GM23338 (cell line): ENCODE measurements at regions not wholly inside any gene's neighbourhood (a gene's known extent, or its start where the extent isn't known, plus 50 kb on each side); places are given as distances from the start of the nearest gene placed in this dataset.

Source experiments
- ATAC-seq: fragments of 200-7000 bp; cut with Tn5 transposase; 3 replicates; pipeline ENCODE4 v1.9.1; 2020
- DNase-seq: peaks from one replicate; pipeline ENCODE4 v3.0.0-alpha.2; 2015; ENCODE audit warnings: low spot score
- H2AFZ ChIP-seq: fragments of 200-600 bp; sonication (generic); 2 replicates; pipeline ENCODE4 v1.8.0; 2016; ENCODE audit warnings: antibody characterized with exemption, mild to moderate bottlenecking, moderate library complexity
- H3F3A ChIP-seq: fragments of 200-600 bp; sonication (generic); replicated peaks from 2 replicates; pipeline ENCODE4 v1.8.0; 2017; ENCODE audit warnings: antibody characterized with exemption, mixed run types, low read depth
- H3K27ac ChIP-seq: fragments of 200-600 bp; sonication (generic); 2 replicates; pipeline ENCODE4 v1.6.1; 2016; ENCODE audit warnings: low read depth
- H3K27me3 ChIP-seq: fragments of 200-600 bp; sonication (generic); 2 replicates; pipeline ENCODE4 v1.8.0; 2016; ENCODE audit warnings: mild to moderate bottlenecking, mixed run types, moderate library complexity; ENCODE audit not compliant: insufficient read depth
- H3K36me3 ChIP-seq: fragments of 200-600 bp; sonication (generic); 2 replicates; pipeline ENCODE4 v1.8.0; 2016; ENCODE audit warnings: mild to moderate bottlenecking; ENCODE audit not compliant: insufficient read depth
- H3K4me1 ChIP-seq: fragments of 200-600 bp; sonication (generic); 2 replicates; pipeline ENCODE4 v1.8.0; 2016; ENCODE audit warnings: mild to moderate bottlenecking, moderate library complexity; ENCODE audit not compliant: insufficient read depth
- H3K4me2 ChIP-seq: fragments of 200-600 bp; sonication (generic); 2 replicates; pipeline ENCODE4 v1.7.1; 2017; ENCODE audit warnings: mixed run types
- H3K4me3 ChIP-seq: fragments of 200-600 bp; sonication (generic); 2 replicates; pipeline ENCODE4 v1.6.1; 2016; ENCODE audit warnings: mixed run types
- H3K79me2 ChIP-seq: fragments of 200-600 bp; sonication (generic); replicated peaks from 2 replicates; pipeline ENCODE4 v1.8.0; 2017; ENCODE audit warnings: mild to moderate bottlenecking; ENCODE audit not compliant: insufficient read depth
- H3K9me2 ChIP-seq: fragments of 200-600 bp; sonication (generic); 2 replicates; pipeline ENCODE4 v1.8.0; 2017; ENCODE audit not compliant: insufficient read depth
- H4K20me1 ChIP-seq: fragments of 200-600 bp; sonication (generic); replicated peaks from 2 replicates; pipeline ENCODE4 v1.8.0; 2017; ENCODE audit warnings: mild to moderate bottlenecking; ENCODE audit not compliant: insufficient read depth
- H3K27ac Mint-ChIP-seq: 2 replicates; pipeline ENCODE4 v1.8.0; 2020; ENCODE audit warnings: inconsistent platforms, mild to moderate bottlenecking, moderate library complexity, mixed read lengths
- H3K27me3 Mint-ChIP-seq: 3 replicates; pipeline ENCODE4 v1.8.0; 2022; ENCODE audit warnings: low read depth, mild to moderate bottlenecking, moderate library complexity, mixed read lengths, inconsistent platforms; ENCODE audit not compliant: insufficient read depth, poor library complexity
- H3K36me3 Mint-ChIP-seq: 3 replicates; pipeline ENCODE4 v1.8.0; 2021; ENCODE audit warnings: low read depth, mild to moderate bottlenecking, inconsistent platforms, moderate library complexity, mixed read lengths
- H3K4me1 Mint-ChIP-seq: 3 replicates; pipeline ENCODE4 v1.8.0; 2020; ENCODE audit warnings: mild to moderate bottlenecking, inconsistent platforms, mixed read lengths
- H3K4me3 Mint-ChIP-seq: 3 replicates; pipeline ENCODE4 v1.8.0; 2021; ENCODE audit warnings: moderate library complexity, mild to moderate bottlenecking, inconsistent platforms, mixed read lengths
- H3K9me3 Mint-ChIP-seq: 3 replicates; pipeline ENCODE4 v1.8.0; 2020; ENCODE audit warnings: moderate library complexity, mild to moderate bottlenecking, inconsistent platforms, mixed read lengths
- CREB1 ChIP-seq: fragments of 250-450 bp; sonication (Bioruptor Pico); IDR thresholded peaks from 2 replicates; pipeline ENCODE4 v1.5.0; 2020; ENCODE audit warnings: low read depth, mild to moderate bottlenecking, moderate library complexity
- EZH2 ChIP-seq: fragments of 200-600 bp; sonication (generic); IDR thresholded peaks from one replicate; pipeline ENCODE4 v1.8.0; 2017; ENCODE audit warnings: antibody characterized with exemption, mild to moderate bottlenecking, low read depth; ENCODE audit not compliant: unreplicated experiment
- EZH2phosphoT487 ChIP-seq: fragments of 200-600 bp; sonication (generic); IDR thresholded peaks from one replicate; pipeline ENCODE4 v1.8.1; 2018; ENCODE audit warnings: antibody characterized with exemption; ENCODE audit not compliant: unreplicated experiment
- JUNB ChIP-seq: IDR thresholded peaks from one replicate; pipeline ENCODE4 v1.6.1; 2016; ENCODE audit warnings: antibody characterized with exemption; ENCODE audit not compliant: unreplicated experiment
- NANOG ChIP-seq: IDR thresholded peaks from 2 replicates; pipeline ENCODE4 v1.6.1; 2016; ENCODE audit warnings: antibody characterized with exemption, borderline replicate concordance
- POLR2AphosphoS5 ChIP-seq: IDR thresholded peaks from 2 replicates; pipeline ENCODE4 v1.6.1; 2016; ENCODE audit warnings: antibody characterized with exemption, low read depth
- ZNF114 ChIP-seq: fragments of 250-450 bp; sonication (Bioruptor Pico); IDR thresholded peaks from 2 replicates; pipeline ENCODE4 v1.5.0; 2020; ENCODE audit warnings: mild to moderate bottlenecking, moderate library complexity
- ZNF331 ChIP-seq: fragments of 250-450 bp; sonication (Bioruptor Pico); IDR thresholded peaks from 2 replicates; pipeline ENCODE4 v1.5.0; 2020; ENCODE audit warnings: low read depth, mild to moderate bottlenecking, moderate library complexity
- TF ChIP-seq, protein P1 (sequence below): fragments of 250-450 bp; sonication (Bioruptor Pico); IDR thresholded peaks from 2 replicates; pipeline ENCODE4 v1.5.0; 2020; ENCODE audit warnings: mild to moderate bottlenecking, moderate library complexity
- TF ChIP-seq, protein P2 (sequence below), 2 experiments: fragments of 200-600 bp in 1 of 2; sonication (generic) in 1 of 2; conservative IDR thresholded peaks; 2 replicates each; pipeline versions ENCODE4 v1.5.1 to v1.6.1; 2016 to 2017; ENCODE audit warnings: antibody characterized with exemption in 2 of 2, low read depth in 2 of 2, mild to moderate bottlenecking in 2 of 2, moderate library complexity in 1 of 2

DNA sequence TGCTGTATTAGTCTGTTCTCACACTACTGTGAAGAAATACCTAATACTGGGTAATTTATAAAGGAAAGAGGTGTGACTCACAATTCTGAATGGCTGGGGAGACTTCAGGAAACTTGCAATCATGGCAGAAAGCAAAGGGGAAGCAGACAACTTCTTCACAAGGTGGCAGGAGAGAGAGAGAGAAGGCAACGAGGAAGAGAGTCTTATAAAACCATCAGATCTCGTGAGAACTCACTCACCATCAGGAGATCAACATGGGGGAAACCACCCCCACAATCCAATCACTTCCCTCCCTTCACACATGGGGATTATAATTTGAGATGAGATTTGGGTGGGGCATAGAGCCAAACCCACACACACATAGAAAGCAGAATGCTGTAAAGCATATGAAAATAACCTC is 896.2 kb downstream of the CDH11 start:
- Histone ChIP-seq H3K4me3 (no peak overlapping the region), H3K27ac (no peak overlapping the region), H3K36me3 (no peaks in the 10 kb centered on the region), H3K27me3 (no peaks in the 10 kb centered on the region), H2AFZ (no peak overlapping the region), H3K4me2 (no peak overlapping the region), H4K20me1 (no peaks in the 10 kb centered on the region), H3K4me1 (no peaks in the 10 kb centered on the region), H3K79me2 (no peaks in the 10 kb centered on the region), H3K9me2 (peaks cover 14% of the 10 kb centered on the region; the same call in 1 of the 2 replicates), H3F3A (no peaks in the 10 kb centered on the region)
- H3K4me1 Mint-ChIP-seq: no peaks in the 10 kb centered on the region
- DNase-seq: no peak
- H3K27me3 Mint-ChIP-seq: no peaks in the 10 kb centered on the region
- H3K36me3 Mint-ChIP-seq: no peaks in the 10 kb centered on the region
- H3K9me3 Mint-ChIP-seq: no peaks in the 10 kb centered on the region
- no peak for ATAC-seq
- no peak overlapping the region for H3K27ac Mint-ChIP-seq
- H3K4me3 Mint-ChIP-seq: no peak overlapping the region
- TF ChIP-seq, protein P1, sequence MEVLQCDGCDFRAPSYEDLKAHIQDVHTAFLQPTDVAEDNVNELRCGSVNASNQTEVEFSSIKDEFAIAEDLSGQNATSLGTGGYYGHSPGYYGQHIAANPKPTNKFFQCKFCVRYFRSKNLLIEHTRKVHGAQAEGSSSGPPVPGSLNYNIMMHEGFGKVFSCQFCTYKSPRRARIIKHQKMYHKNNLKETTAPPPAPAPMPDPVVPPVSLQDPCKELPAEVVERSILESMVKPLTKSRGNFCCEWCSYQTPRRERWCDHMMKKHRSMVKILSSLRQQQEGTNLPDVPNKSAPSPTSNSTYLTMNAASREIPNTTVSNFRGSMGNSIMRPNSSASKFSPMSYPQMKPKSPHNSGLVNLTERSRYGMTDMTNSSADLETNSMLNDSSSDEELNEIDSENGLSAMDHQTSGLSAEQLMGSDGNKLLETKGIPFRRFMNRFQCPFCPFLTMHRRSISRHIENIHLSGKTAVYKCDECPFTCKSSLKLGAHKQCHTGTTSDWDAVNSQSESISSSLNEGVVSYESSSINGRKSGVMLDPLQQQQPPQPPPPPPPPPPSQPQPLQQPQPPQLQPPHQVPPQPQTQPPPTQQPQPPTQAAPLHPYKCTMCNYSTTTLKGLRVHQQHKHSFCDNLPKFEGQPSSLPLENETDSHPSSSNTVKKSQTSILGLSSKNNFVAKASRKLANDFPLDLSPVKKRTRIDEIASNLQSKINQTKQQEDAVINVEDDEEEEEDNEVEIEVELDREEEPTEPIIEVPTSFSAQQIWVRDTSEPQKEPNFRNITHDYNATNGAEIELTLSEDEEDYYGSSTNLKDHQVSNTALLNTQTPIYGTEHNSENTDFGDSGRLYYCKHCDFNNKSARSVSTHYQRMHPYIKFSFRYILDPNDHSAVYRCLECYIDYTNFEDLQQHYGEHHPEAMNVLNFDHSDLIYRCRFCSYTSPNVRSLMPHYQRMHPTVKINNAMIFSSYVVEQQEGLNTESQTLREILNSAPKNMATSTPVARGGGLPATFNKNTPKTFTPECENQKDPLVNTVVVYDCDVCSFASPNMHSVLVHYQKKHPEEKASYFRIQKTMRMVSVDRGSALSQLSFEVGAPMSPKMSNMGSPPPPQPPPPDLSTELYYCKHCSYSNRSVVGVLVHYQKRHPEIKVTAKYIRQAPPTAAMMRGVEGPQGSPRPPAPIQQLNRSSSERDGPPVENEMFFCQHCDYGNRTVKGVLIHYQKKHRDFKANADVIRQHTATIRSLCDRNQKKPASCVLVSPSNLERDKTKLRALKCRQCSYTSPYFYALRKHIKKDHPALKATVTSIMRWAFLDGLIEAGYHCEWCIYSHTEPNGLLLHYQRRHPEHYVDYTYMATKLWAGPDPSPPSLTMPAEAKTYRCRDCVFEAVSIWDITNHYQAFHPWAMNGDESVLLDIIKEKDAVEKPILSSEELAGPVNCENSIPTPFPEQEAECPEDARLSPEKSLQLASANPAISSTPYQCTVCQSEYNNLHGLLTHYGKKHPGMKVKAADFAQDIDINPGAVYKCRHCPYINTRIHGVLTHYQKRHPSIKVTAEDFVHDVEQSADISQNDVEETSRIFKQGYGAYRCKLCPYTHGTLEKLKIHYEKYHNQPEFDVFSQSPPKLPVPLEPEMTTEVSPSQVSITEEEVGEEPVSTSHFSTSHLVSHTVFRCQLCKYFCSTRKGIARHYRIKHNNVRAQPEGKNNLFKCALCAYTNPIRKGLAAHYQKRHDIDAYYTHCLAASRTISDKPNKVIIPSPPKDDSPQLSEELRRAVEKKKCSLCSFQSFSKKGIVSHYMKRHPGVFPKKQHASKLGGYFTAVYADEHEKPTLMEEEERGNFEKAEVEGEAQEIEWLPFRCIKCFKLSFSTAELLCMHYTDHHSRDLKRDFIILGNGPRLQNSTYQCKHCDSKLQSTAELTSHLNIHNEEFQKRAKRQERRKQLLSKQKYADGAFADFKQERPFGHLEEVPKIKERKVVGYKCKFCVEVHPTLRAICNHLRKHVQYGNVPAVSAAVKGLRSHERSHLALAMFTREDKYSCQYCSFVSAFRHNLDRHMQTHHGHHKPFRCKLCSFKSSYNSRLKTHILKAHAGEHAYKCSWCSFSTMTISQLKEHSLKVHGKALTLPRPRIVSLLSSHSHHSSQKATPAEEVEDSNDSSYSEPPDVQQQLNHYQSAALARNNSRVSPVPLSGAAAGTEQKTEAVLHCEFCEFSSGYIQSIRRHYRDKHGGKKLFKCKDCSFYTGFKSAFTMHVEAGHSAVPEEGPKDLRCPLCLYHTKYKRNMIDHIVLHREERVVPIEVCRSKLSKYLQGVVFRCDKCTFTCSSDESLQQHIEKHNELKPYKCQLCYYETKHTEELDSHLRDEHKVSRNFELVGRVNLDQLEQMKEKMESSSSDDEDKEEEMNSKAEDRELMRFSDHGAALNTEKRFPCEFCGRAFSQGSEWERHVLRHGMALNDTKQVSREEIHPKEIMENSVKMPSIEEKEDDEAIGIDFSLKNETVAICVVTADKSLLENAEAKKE (CRISPR knock-in tag): no peak
- TF ChIP-seq POLR2AphosphoS5 (no peak), ZNF114 (no peak), JUNB (no peak), EZH2 (no peak)

DNA sequence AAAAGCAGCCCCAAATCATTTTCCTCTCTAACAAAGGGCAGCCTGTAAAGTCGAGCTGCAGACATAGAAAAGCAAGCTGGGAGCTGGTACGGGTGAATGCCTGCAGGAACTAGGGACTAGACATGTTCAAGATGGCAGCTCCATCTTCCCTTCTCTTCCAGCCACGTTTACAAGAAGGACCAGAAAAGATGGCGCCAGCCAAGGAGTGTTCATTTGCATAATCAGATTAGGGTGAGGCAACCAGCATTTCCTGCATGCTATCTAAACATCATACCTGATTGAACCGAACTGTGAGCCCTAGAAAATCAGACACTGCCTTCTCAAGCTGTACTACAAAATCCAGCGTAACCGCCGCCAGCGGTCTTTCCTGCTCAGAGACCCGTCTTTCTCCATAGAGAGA is 896.8 kb downstream of the CDH11 start:
- DNase-seq: no peak
- H3K27me3 Mint-ChIP-seq: no peaks in the 10 kb centered on the region
- H3K27ac Mint-ChIP-seq: no peak overlapping the region
- Histone ChIP-seq H3K36me3 (no peaks in the 10 kb centered on the region), H3K4me1 (no peaks in the 10 kb centered on the region), H4K20me1 (no peaks in the 10 kb centered on the region), H3K79me2 (no peaks in the 10 kb centered on the region), H3K9me2 (peaks cover 11% of the 10 kb centered on the region; the same call in 1 of the 2 replicates), H3K27me3 (no peaks in the 10 kb centered on the region), H3K4me3 (no peak overlapping the region), H3K27ac (no peak overlapping the region), H3F3A (no peaks in the 10 kb centered on the region), H2AFZ (peak overlapping the region; percentile 43; the same call in 1 of the 2 replicates), H3K4me2 (no peak overlapping the region)
- H3K9me3 Mint-ChIP-seq: no peaks in the 10 kb centered on the region
- H3K4me3 Mint-ChIP-seq: no peak overlapping the region
- no peak for ATAC-seq
- H3K4me1 Mint-ChIP-seq: no peaks in the 10 kb centered on the region
- TF ChIP-seq EZH2 (no peak), NANOG (no peak), EZH2phosphoT487 (no peak), ZNF331 (CRISPR knock-in tag) (no peak), CREB1 (CRISPR knock-in tag) (no peak)
- TF ChIP-seq, protein P2, sequence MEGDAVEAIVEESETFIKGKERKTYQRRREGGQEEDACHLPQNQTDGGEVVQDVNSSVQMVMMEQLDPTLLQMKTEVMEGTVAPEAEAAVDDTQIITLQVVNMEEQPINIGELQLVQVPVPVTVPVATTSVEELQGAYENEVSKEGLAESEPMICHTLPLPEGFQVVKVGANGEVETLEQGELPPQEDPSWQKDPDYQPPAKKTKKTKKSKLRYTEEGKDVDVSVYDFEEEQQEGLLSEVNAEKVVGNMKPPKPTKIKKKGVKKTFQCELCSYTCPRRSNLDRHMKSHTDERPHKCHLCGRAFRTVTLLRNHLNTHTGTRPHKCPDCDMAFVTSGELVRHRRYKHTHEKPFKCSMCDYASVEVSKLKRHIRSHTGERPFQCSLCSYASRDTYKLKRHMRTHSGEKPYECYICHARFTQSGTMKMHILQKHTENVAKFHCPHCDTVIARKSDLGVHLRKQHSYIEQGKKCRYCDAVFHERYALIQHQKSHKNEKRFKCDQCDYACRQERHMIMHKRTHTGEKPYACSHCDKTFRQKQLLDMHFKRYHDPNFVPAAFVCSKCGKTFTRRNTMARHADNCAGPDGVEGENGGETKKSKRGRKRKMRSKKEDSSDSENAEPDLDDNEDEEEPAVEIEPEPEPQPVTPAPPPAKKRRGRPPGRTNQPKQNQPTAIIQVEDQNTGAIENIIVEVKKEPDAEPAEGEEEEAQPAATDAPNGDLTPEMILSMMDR (conservative IDR thresholded peaks at IDR 0.05; ENCODE audit: low read depth in 2 of 2): no peak
- no peaks in the 10 kb centered on the region for H3K36me3 Mint-ChIP-seq
